ENCODE measurements at regions not wholly inside any gene's neighbourhood (a gene's known extent, or its start where the extent isn't known, plus 50 kb on each side); places are given as distances from the start of the nearest gene placed in this dataset.
"Not testable (repeated sequence)": the region's sequence is repeated elsewhere in the genome, so short reads cannot be mapped to it uniquely, and the experiment has no call there.

DNA sequence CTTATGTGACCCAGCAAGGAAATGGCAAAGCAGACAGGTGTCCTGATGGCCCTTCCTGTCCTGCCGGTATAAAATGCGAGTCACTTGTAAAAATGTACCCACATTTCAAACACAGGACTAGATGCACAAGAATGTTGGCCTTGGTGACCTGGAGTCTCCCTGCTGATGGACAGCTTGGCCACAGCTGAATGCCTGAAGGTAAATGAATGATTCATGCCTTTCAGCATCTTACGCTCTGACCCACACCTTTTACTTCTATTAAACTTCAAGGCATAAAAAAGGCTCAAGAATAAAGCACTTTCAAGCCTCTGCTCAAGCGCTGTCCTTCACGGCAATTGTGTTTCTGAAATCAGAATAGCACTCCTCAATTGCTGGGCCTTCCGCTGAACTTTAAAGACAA lies 228.0 kb upstream of the SLCO3A1 start:
- no peak for DNase-seq

DNA sequence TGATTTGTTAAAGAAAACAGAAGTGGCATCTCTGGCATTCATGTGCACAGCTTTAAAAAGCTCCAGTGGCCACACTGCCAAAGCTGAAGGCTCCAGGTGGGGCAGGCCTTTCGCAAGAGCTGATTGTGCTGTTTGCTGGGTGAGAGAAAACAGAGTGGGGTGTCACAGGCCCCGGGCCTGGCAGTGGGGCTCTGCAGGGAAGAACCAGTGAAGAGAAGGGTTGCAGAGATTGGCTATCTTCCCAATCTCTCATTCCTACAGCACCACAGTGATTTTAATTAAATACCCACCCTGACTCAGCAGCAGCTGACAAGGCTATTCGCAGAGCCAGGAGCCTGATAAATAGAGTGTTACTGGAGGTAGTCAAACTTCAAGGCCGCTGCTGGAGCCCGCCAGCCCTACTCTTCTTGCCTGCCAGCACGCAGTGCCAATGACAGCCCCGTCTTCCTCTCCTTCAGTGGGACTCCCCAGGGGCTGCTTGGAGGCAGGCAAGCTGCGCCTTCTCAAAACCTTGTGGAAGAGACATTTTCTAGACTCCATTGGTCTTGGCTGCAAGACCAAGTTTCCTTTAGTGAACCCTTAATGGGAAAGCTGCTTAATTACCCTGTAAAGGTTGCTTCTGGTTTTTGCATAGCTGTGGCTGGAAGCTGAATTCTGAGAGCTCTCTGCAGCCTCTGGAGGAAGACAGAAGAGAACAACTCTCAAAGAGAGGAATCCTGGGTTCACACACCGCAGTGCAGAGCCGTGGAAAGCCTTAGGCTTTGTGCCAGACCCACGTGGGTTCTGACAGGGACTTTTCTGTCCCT lies 225.8 kb upstream of the SLCO3A1 start:
- DNase-seq: peak; percentile 49

DNA sequence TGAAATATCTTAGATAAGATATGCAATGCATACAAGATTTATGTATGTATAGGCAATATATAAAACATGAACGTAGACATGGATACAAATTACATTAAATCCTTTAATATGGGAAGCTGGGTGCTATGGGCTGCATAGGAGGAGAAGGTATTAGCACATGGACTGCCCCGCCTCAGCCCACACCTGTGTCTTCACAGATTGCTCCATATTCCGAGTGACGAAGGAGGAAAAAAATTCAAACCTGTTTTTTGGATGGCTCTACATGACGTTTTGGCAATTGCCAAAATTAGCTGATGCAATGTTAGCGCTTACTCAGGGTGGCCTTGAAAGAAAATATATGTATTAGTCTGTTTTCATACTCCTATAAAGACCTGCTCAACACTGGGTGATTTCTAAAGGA lies 223.4 kb upstream of the SLCO3A1 start:
- DNase-seq: no peak

DNA sequence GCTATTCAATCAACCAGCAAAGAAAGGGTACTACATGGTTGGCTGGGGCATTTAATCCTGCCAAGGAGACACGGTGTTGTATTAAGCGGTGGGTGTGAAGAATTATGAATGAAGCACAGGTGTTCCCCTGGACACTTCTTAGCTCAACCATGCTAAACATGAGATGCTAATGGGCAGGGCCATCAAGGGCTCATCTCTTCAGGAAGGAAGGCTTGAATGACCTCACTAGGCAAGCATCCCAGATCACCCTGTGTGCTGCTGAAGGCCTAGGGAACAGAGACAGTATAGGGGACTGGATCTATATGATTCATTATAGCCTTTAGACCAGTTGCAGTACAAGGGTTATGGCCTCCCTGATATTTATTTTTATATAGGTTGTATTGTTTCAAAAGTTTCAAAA lies 221.3 kb upstream of the SLCO3A1 start:
- DNase-seq: no peak

DNA sequence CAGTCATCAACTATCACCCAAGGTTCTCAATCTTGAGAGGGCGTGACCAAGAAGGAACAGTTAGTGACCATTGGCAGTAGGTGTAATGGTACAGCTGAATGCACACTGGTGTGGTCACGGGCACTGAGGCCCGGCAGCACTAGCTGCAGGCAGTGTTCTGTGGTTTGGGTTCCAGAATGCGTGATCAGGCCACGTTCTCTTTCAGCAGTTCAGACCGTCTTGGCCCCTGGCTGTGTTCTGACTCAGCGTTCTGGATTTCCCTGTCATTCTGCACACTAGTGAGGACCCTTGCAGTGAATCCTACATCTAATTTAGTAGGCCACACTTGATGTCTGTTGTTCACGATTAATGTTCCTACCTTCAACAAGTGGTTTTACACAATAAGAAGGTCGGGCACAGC lies 220.5 kb upstream of the SLCO3A1 start:
- peak; percentile 23 for DNase-seq

DNA sequence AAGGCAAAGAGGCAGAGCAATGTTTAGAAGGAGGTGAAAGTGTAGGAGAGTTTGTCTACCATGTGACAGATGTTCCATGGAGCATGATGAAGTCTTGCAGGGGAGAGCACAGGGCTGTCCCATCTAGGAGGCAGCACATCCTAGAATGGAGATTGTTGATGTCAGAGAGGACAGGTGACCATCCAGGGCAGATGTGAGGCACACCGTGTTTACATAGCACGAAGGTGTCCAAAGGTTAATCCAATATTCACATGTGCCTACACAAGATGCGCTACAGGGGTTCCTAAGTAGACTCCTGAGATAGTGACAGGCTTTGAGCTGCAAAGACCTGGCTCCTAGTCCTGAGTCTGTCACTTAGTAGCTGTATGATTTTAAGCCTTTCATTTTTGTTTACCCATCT lies 219.3 kb upstream of the SLCO3A1 start:
- no peak for DNase-seq

DNA sequence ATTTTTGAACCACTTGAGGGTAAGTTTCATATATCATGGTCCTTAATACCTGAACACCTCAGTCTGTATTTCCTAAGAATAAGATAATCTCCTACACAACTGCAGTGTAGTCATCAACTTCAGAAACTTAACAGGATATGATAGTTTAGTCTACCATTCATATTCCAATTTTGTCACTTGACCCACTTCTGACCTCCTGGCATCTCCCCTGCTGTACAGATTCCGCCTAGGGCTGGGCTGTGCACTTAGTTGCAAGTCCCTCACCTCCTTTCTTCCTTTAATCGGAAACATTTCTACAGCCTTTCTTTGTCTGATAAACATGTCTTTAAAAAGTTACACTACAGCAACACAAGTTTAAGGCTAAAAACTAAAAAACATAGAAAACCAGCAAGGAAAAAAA lies 218.4 kb upstream of the SLCO3A1 start:
- no peak for DNase-seq

DNA sequence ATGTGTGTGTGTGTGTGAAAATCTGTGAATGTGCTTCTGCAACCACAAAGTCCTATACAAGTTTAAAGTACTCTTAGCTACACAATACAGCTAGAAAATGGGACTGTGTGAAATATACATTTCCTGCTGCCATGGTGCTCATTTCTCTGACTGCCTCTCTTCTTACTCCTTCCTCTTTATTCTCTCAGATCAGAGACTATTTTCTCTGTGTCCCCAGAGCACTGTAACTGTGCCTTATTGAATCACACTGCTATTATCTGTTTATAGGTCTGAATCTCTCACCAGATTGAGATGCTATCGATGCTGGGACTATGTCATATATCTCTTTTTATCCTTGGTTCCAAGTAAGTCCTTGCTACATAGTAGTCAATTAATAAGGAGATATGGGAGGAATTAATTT lies 217.9 kb upstream of the SLCO3A1 start:
- DNase-seq: no peak

DNA sequence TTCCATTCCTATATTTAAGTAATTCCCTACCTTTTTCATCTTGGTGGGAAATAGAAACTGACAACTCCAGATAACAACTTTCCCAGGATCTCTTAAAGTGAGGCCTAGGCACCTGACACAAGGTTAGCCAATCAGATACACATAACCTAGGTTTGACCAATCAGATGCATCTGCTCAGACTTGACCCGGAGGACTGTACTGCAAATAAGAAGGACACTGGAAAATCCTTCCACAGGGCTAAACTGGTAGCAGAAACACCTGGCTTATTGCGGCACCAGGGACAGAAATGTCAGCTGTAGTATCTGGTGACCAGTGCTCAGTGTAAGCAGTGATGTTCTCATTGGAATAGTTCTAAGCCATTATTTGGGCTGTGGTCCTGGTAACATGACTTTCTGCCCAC lies 204.5 kb upstream of the SLCO3A1 start:
- no peak for DNase-seq

DNA sequence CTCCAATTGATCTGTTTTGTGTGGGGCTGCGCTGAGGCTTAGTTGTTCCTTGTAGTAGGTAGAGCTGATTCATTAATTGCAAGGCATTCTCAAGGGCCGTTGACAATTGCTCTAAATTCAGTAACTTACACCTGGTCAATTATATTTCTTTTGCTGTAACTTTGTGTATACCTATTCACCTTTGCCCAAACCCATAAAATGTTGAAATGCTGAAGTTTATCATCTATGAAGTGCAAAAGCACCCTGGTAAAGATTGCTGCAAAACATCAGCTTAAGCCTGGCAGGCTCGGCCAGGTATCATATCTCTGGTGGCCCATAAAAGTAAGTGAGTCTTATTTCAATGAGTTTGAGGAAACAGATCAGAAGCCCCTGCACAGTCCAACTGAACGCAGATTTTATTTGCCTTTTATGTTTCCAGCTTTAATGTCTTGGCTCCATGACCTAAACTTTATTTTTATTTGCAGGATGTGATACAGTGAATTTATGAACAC lies 203.6 kb upstream of the SLCO3A1 start:
- DNase-seq: no peak

DNA sequence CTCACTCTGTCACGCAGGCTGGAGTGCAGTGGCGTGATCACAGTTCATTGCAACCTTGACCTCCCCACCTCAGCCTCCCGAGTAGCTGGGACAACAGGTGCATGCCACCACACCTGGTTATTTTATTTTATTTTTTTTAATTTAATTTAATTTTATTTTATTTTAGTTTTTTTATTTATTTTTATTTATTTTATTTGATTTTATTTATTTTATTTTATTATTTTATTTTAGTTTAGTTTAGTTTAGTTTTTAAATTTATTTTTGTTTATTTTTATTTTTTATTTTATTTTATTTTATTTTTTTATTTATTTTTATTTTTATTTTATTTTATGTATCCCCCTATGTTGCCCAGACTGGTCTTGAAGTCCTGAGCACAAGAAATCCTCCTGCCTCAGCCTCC lies 202.3 kb upstream of the SLCO3A1 start:
- no peak for DNase-seq

DNA sequence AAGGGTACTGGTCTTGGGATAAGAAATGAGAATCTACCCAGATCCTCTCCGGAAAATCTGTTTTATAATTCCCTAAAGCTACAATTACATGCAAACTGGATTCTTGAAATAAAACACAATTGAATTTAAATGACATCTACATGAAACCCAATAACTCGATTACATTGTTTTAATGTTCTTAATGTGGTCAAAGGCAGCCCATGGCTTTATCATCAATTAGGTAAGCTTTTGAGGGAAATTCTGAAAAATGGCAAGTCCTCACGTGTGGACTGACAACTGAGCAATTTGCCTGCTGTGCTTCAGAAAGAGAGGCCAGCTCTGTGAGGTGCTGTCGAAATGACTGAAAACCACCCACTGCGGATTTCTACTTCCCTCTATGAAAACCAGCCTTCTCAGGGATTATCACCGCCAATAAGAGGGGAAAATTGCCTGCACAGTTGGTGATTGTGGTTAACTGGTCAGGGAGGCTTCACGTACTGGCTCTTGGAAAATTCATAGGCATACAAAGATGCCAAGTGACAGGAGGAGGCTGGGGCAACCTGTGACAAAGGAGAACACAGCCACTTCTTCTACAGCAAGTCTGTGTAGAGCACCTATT lies 200.8 kb upstream of the SLCO3A1 start:
- DNase-seq: no peak

DNA sequence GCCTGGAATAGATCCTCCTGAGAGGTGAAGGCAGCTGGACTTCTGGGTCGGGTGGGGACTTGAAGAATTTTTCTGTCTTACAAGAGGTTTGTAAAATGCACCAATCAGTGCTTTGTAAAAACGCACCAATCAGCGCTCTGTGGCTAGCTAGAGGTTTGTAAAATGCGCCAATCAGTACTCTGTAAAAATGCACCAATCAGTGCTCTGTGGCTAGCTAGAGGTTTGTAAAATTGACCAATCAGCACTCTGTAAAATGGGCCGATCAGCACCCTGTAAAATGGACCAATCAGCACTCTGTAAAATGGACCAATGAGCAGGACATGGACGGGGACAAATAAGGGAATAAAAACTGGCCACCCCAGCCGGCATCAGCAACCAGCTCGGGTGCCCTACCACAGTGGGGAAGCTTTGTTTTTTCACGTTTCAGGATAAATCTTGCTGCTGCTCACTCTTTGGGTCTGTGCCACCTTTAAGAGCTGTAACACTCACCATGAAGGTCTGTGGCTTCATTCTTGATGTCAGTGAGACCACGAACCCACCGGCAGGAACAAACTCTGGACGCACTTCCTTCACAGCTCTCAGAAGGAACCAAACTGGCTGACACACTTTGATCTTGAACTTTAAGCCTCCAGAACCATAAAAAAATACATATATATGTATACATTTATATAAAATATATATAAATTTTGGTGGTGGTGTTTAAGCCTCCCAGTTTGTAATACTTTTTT lies 197.8 kb upstream of the SLCO3A1 start:
- not testable (repeated sequence) for DNase-seq

DNA sequence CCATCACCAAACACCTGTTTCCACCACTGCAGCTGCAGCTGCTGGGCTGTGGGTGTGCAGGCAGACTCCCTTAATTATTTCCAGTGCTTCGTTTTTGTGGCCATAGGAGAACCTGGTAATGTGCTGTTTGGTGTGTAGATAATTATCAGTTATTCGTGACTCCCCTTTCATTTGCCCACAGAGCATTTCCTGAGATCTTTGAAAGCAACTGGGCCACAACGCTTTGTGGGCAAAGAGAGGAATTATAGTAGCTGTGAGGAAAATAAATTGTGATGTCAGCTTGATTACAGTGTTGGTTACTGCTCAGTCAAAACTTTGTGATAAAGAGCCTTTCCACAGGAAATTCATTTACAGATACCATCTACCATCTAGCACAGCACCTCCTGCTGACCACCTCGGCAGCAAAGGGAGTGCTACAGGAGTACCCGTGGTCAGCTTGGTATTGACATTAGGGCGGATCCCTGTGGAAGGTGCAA lies 193.3 kb upstream of the SLCO3A1 start:
- no peak for DNase-seq

DNA sequence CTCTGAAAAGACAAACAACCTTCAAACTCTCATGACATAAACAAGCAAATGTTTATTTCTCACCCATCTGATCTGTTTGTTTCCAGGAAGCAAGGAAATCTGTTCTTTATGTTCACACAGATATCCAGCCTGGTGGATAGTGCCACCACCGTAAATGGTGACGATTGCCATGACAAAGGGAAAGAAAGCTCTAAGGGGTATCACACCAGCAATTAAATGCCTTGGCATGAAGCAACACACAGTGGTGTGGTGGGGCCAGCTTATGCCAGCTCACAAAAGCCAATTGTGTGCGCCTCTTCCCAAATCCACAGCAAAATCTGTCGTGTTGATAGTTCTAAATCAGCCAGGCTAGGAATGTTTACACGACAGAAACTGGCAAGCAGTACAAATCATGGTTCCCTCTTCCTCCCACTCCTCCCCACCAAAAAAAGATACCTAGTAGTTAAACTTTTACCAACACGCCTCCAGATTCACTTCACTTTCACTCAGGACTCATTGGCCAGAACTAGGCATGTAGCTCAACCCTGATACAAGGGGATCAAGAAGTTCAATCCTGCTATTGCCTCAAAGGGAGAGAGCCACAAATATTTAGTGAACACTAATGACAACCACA lies 189.2 kb upstream of the SLCO3A1 start:
- no peak for DNase-seq

DNA sequence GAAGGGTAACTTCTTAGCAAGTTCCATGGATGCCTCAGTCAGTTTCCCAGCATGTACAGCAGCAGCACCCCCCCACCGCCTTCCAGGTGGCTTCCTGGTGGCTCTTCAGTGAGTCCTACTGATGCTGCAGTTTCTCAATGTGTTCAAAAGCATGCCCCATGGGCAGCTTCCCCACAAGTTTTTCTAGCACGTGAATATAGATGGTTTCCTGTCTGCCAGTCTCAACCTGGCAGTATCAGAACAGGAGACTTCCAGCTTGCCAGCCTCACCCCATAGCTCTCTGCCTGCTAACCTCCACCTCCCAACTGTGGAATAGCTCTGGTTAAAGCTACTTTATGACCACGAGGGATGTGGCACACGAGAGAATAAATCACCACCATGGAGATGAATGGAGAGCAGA lies 188.3 kb upstream of the SLCO3A1 start:
- no peak for DNase-seq

DNA sequence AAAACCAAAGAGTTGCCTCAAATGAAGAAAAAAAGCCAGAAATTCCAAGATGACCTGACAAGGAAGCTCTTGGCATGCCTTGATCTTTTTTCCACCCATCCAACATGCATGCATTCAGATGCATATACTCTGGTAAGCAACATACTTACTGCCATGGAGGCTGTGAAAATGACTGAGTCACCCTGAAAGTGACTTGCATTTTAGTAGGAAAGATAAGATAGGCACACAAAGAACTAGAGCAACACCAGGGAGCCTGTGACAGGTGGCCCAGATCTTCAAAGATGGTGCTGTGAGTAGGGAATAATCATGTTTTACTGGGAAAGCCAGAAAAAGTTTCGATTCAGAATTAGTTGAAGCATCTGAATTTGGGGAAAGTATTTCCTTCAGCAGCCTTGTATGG lies 185.1 kb upstream of the SLCO3A1 start:
- DNase-seq: no peak

DNA sequence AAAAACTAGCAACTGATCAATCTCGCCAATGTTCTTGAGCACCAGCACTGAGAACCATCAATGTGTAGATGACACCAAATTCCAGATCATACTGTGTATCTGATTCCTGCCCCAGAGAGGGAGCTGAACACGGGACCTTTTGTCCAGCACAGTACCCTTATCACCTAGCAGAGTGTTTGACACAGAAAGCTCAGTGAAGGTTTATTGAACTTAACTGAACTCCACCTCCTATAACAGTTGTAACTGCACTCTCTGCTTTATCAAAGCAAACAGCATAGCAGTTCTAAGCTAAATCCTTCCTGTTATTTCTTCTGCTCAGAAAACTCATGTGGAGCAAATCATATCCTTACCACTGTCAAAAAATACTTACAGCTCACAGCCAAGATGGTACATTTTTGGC lies 183.4 kb upstream of the SLCO3A1 start:
- no peak for DNase-seq

DNA sequence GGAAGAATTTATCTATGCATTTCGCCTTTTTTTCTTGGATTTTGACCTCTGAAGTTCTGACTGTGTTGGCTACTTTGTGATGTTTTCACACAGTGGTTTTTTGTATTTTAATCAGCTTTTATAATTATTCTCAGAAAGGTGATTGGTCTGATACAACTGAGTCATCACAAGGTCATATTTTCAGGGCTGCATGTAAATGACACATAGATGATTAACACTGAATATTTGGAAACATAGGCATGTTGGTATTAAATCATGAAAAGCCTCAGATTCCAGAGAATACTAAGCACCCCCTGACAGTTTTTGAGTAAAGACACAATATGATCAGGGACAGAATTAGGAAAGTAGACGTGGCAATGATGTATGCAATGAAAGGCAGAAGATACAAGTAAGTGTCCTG lies 175.5 kb upstream of the SLCO3A1 start:
- no peak for DNase-seq

DNA sequence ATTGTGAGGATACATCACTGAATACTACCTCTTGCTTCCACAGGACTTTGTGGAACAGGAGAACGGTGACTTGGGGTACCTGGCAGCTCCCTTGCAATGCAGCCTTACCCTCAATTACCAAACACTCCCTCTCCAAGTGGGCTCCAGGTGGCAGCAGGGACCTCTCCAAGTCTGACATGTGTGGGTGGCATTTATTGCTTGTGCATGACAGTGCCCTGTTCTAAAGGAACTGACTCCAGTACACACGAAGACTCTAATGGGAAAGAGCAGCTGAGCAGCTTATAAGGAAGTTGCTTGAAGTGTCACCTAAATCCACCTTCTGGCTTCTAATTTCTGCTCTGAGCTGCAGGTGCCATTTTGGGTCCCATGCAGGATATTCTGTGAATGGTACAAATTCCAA lies 174.1 kb upstream of the SLCO3A1 start:
- DNase-seq: no peak

DNA sequence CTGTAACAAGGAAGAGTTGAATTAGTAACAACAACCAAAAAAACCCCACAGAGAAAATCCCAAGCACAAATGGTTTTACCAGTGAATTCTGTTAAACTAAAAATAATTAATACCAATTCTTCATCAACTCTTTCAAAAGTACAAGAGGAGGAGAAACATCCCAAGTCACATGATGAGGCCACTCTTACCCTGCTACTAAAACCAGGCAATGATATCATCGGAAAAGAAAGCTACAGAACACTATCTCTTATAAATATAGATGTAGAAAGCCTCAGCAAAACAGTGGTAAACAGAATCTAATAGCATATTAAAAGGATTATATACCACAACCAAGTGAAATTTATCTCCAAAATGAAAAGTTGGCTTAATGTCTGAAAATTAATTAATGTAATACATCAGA lies 168.1 kb upstream of the SLCO3A1 start:
- no peak for DNase-seq

DNA sequence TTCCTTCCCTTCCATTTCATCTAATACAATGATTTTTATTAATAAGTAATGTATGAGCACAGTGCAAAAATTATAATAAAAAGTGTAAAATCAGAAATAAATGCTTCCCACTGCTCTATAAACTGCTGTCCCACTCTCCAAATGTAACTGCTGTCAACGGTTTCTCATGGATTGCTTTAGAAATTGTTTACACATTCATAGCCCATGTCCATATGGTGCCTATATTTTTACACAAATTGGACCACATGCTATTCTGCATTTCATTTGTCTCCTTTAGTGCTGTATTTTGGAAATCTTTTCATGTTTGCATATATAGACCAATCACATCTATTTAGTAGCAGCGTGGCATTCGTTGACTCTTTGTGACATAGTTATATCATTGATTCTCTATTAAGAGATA lies 164.7 kb upstream of the SLCO3A1 start:
- DNase-seq: no peak

DNA sequence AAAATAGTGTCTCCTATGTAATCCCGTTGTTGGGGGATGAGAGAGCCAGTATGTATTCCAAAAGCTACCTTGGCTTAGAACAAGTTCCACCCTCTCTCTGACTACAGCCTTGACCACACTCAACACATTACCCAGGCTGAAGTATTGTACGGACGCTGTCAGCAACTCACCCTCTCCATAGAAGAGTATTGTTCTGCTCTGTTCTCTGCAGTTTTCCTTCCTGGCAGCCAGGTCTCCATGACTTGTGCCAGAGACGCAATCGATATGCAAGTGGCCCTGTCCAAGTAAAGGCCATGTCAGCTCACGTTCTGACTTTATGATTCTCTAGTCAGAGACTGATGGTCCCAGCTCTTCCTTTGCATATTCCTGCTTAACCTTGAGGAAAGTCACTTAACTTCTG lies 164.1 kb upstream of the SLCO3A1 start:
- no peak for DNase-seq

DNA sequence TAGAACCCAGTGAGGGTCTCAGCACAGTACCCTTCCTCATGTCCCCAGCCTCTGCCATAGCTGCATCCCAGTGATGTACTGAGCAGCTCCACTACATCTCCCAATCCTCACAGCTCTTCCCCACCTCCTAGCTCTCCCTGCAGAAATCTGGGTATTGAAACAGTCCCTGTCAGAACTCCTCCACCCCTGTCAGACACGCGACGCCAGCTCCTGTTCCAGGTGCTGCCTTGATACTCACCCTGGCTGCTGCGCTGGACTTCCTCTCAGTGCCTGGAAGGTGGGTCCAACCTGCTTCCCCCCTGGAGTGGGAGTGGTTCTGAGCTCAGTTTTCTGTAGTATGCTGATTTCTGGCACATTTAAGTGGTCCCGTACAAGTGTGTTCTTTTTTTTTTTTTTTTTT lies 160.9 kb upstream of the SLCO3A1 start:
- no peak for DNase-seq
